DOHH2 (cell line): ENCODE measurements at regions not wholly inside any gene's neighbourhood (a gene's known extent, or its start where the extent isn't known, plus 50 kb on each side); places are given as distances from the start of the nearest gene placed in this dataset.

Experiments used
- H3F3A ChIP-seq: fragments of 200-600 bp; sonication (generic), shearing (Covaris generic); 2 replicates; pipeline ENCODE4 v1.6.0; 2016; ENCODE audit warnings: antibody characterized with exemption, mild to moderate bottlenecking; ENCODE audit not compliant: control insufficient read depth, insufficient read depth
- H3K27ac ChIP-seq: fragments of 200-600 bp; sonication (generic); 2 replicates; pipeline ENCODE4 v1.5.1; 2014; ENCODE audit warnings: low read depth, mild to moderate bottlenecking, low read length, moderate library complexity
- H3K27me3 ChIP-seq: fragments of 200-600 bp; sonication (generic); 2 replicates; pipeline ENCODE4 v1.6.1; 2014; ENCODE audit warnings: mild to moderate bottlenecking, low read length, mixed read lengths; ENCODE audit not compliant: control insufficient read depth
- H3K36me3 ChIP-seq: fragments of 200-600 bp; sonication (generic); 2 replicates; pipeline ENCODE4 v1.6.1; 2014; ENCODE audit warnings: mild to moderate bottlenecking, low read length, moderate library complexity, mixed read lengths; ENCODE audit not compliant: control insufficient read depth
- H3K4me1 ChIP-seq: fragments of 200-600 bp; sonication (generic); 2 replicates; pipeline ENCODE4 v1.6.1; 2014; ENCODE audit warnings: mild to moderate bottlenecking, low read length, mixed read lengths; ENCODE audit not compliant: control insufficient read depth
- H3K4me2 ChIP-seq: fragments of 200-600 bp; sonication (generic); 2 replicates; pipeline ENCODE4 v1.6.0; 2014; ENCODE audit warnings: mild to moderate bottlenecking, low read length, moderate library complexity
- H3K4me3 ChIP-seq: fragments of 200-600 bp; sonication (generic); 2 replicates; pipeline ENCODE4 v1.5.1; 2014; ENCODE audit warnings: mild to moderate bottlenecking, low read length, mixed read lengths
- H3K79me2 ChIP-seq: fragments of 200-600 bp; sonication (generic); 2 replicates; pipeline ENCODE4 v1.6.1; 2014; ENCODE audit warnings: mild to moderate bottlenecking, low read length, mixed read lengths; ENCODE audit not compliant: control insufficient read depth
- H3K9me2 ChIP-seq: fragments of 200-600 bp; sonication (generic); replicated peaks from 2 replicates; pipeline ENCODE4 v1.6.1; 2014; ENCODE audit warnings: mild to moderate bottlenecking, low read length, mixed read lengths; ENCODE audit not compliant: control insufficient read depth
- H3K9me3 ChIP-seq: fragments of 200-600 bp; sonication (generic); 2 replicates; pipeline ENCODE4 v1.6.1; 2014; ENCODE audit warnings: antibody characterized with exemption, low read length, mixed read lengths; ENCODE audit not compliant: control insufficient read depth, insufficient read depth
- H4K20me1 ChIP-seq: fragments of 200-600 bp; sonication (generic); 2 replicates; pipeline ENCODE4 v1.6.0; 2014; ENCODE audit warnings: low read depth, mild to moderate bottlenecking, antibody characterized with exemption, low read length, moderate library complexity; ENCODE audit not compliant: control insufficient read depth, insufficient read depth
- EZH2phosphoT487 ChIP-seq: fragments of 200-600 bp; sonication (generic); IDR thresholded peaks from 2 replicates; pipeline ENCODE4 v1.6.1; 2017; ENCODE audit warnings: borderline replicate concordance, mild to moderate bottlenecking, antibody characterized with exemption, low read length, moderate library complexity, mixed read lengths
- TF ChIP-seq, protein P1 (sequence below): fragments of 200-600 bp; sonication (generic); IDR thresholded peaks from one replicate; pipeline ENCODE4 v1.5.1; 2014; ENCODE audit warnings: antibody characterized with exemption, mild to moderate bottlenecking, low read depth, low read length; ENCODE audit not compliant: poor library complexity, severe bottlenecking

DNA sequence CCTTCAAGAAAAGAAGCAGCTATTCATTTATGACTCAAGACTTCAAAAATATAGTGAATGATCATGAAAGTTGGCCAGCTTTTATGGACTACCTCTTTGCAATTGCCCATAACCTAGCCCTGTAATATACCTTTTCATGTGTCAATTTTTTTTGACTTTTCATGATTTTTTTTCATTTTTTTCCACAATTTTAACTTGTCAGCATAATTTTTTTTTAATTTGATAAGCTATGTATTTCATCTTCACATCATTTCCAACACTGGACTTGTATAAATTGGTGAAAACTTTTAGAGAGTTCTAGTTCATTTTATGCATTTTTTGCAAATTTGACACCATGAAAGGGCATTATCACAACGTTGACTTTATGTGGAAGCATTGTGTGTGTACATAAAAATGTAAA lies 220.8 kb upstream of the NFE2L3 start:
- H3F3A ChIP-seq, result no peaks in the 10 kb centered on the region
- TF ChIP-seq, protein P1, sequence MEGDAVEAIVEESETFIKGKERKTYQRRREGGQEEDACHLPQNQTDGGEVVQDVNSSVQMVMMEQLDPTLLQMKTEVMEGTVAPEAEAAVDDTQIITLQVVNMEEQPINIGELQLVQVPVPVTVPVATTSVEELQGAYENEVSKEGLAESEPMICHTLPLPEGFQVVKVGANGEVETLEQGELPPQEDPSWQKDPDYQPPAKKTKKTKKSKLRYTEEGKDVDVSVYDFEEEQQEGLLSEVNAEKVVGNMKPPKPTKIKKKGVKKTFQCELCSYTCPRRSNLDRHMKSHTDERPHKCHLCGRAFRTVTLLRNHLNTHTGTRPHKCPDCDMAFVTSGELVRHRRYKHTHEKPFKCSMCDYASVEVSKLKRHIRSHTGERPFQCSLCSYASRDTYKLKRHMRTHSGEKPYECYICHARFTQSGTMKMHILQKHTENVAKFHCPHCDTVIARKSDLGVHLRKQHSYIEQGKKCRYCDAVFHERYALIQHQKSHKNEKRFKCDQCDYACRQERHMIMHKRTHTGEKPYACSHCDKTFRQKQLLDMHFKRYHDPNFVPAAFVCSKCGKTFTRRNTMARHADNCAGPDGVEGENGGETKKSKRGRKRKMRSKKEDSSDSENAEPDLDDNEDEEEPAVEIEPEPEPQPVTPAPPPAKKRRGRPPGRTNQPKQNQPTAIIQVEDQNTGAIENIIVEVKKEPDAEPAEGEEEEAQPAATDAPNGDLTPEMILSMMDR, result no peak
- no peak for TF ChIP-seq EZH2phosphoT487
- peaks cover 12% of the 10 kb centered on the region for H3K9me3 ChIP-seq
- no peak overlapping the region for H3K4me2 ChIP-seq
- H3K27ac ChIP-seq, result no peak overlapping the region
- H3K27me3 ChIP-seq, result peaks cover 33% of the 10 kb centered on the region
- H3K36me3 ChIP-seq, result no peaks in the 10 kb centered on the region
- H3K79me2 ChIP-seq, result no peaks in the 10 kb centered on the region
- H3K4me1 ChIP-seq, result no peaks in the 10 kb centered on the region
- H4K20me1 ChIP-seq, result no peaks in the 10 kb centered on the region
- H3K9me2 ChIP-seq, result no peaks in the 10 kb centered on the region
- no peak overlapping the region for H3K4me3 ChIP-seq

DNA sequence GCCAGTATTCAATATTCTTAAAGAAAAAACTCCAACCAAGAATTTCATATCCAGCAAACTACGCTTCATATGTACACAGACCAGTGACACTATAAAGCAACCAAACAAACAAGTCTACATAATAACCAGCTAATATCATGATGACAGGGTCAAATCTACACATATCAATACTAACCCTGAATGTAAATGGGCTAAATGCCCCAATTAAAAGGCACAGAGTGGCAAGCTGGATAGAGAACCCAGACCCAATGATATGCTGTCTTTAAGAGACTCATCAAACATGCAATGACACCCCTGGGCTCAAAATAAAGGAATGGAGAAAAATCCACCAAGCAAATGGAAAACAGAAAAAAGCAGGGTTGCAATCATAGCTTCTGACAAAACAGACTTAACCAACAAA lies 218.1 kb upstream of the NFE2L3 start:
- Histone ChIP-seq H3K9me3 (peaks cover 12% of the 10 kb centered on the region), H3K27ac (no peak overlapping the region), H3K4me1 (no peaks in the 10 kb centered on the region), H3F3A (no peaks in the 10 kb centered on the region), H3K4me3 (no peak overlapping the region), H3K36me3 (no peaks in the 10 kb centered on the region), H3K27me3 (peaks cover 39% of the 10 kb centered on the region), H3K79me2 (no peaks in the 10 kb centered on the region), H4K20me1 (no peaks in the 10 kb centered on the region), H3K4me2 (no peak overlapping the region), H3K9me2 (no peaks in the 10 kb centered on the region)
- no peak for TF ChIP-seq EZH2phosphoT487
- TF ChIP-seq, protein P1, result no peak

DNA sequence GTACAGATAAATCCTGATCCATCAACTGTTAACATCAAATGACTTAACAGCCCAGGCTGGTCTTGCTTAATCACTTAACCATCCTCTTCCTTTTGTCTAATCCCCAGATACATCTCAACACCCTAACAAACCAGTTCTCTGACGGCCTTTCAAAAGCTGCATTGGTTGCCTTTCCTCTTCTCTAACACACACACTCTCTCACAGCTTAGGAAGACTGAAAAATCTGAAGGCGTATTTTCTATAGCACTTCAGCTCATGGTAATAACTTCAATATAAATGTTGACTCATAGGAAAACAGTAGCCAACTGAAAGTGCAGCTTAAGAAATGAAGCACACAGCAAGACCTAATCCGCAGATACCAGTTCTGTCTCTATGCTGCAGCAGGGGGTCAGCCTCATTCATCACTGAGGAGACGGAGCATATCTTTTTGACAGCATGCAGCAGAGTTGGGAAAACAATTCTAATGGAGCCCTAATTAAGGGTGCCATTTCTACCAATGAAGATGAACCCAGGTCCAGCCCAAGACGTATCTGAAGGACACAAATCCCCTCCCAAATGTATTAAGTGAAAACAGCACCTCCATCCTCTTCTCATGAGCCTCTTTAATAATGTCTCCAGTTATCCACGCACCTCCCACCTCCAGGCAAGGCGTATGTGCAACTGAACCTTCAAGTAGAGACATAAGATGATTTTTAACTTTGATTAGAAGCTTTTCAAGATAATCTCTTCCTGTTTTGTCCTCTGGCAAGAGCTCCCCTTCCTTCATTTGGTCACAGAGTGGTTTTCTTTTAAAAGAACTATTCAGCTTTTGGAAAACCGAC lies 211.7 kb upstream of the NFE2L3 start:
- Histone ChIP-seq H3F3A (no peaks in the 10 kb centered on the region), H3K79me2 (no peaks in the 10 kb centered on the region), H3K9me2 (no peaks in the 10 kb centered on the region), H3K36me3 (no peaks in the 10 kb centered on the region), H3K27ac (no peak overlapping the region), H3K4me2 (no peak overlapping the region), H3K9me3 (no peaks in the 10 kb centered on the region), H3K27me3 (peaks cover 36% of the 10 kb centered on the region), H3K4me1 (no peaks in the 10 kb centered on the region), H3K4me3 (no peak overlapping the region), H4K20me1 (no peaks in the 10 kb centered on the region)
- TF ChIP-seq, protein P1, result no peak
- no peak for TF ChIP-seq EZH2phosphoT487
